ENCODE measurements at regions not wholly inside any gene's neighbourhood (a gene's known extent, or its start where the extent isn't known, plus 50 kb on each side); places are given as distances from the start of the nearest gene placed in this dataset.

DNA sequence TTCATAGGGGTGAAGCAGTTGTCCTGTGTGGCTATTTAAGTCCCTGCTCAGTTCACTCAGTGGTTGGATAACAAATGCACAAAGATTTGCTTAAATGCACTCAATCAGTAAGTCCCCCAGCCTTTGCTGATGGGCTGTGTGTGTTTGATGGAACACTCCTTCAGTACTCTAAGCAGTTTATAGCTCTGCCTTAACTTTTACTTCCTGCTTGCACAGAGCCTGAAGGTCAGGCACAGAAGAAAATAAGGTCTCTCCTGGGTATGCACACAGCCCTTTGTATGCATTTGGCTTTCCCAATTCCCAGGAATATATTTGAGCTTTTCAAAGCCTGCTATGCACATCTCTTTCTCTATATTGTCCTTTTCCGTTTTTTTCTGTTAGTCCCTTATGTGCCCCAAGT is 208.7 kb upstream of the STK17B start:
- Histone ChIP-seq H3K27me3 (no peaks in the 10 kb centered on the region), H3K36me3 (no peaks in the 10 kb centered on the region), H3K27ac (no peak overlapping the region), H3K4me1 (no peaks in the 10 kb centered on the region), H3K4me3 (no peak overlapping the region), H3K4me2 (no peak overlapping the region), H3K9ac (no peak overlapping the region), H4K20me1 (no peaks in the 10 kb centered on the region), H3K9me3 (no peaks in the 10 kb centered on the region)
- no peak for TF ChIP-seq Cebpa-rat (IDR thresholded peaks at IDR 0.05)

DNA sequence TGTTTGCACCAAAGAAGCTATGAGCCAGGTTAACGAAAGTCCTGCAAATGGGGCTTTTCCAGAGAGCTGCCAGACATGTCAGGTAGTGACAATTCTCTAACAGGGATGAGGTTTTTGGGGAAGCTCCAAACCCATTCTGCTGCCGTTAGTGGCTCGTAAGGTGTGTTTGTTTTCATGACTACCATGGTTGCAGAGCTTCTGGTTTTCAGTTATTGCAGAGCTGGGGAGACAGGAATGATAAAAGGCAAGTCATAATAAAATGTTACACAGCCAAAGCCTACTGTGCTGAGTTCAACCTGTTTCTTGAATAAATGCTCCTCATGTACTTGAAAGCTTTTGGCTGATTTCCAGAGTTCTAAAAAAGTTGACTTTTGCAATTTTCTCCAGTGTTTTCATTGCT is 209.2 kb upstream of the STK17B start:
- Histone ChIP-seq H3K4me3 (no peak overlapping the region), H3K4me1 (no peaks in the 10 kb centered on the region), H3K4me2 (no peak overlapping the region), H3K27ac (no peak overlapping the region), H3K9ac (no peak overlapping the region), H3K27me3 (no peaks in the 10 kb centered on the region), H4K20me1 (no peaks in the 10 kb centered on the region), H3K36me3 (no peaks in the 10 kb centered on the region), H3K9me3 (no peaks in the 10 kb centered on the region)
- no peak for TF ChIP-seq Cebpa-rat (IDR thresholded peaks at IDR 0.05)

DNA sequence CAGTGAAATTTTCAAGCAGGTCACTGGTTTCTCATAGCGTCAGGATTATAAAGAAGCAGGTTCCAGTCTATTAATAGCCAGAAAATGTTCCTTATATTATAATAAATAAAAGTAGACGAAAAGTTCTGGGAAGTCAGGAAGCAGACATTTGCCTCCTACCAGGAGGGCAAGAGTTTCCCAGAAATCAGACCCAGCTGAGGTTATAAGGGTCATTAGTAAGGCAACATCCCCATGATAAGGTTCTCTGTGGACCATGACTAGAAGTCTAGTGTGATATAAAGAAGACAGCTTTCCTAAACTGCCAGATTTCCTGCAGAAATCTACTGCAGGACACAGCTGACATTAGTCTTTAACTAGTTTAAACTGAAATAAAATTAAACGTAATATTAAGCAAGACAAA is 210.1 kb upstream of the STK17B start:
- H3K36me3 ChIP-seq: no peaks in the 10 kb centered on the region
- no peak overlapping the region for H3K27ac ChIP-seq
- H3K4me2 ChIP-seq: no peak overlapping the region
- no peaks in the 10 kb centered on the region for H3K27me3 ChIP-seq
- no peak overlapping the region for H3K9ac ChIP-seq
- H3K9me3 ChIP-seq: no peaks in the 10 kb centered on the region
- no peaks in the 10 kb centered on the region for H4K20me1 ChIP-seq
- no peak for TF ChIP-seq Cebpa-rat (IDR thresholded peaks at IDR 0.05)
- no peak overlapping the region for H3K4me3 ChIP-seq
- H3K4me1 ChIP-seq: no peaks in the 10 kb centered on the region

DNA sequence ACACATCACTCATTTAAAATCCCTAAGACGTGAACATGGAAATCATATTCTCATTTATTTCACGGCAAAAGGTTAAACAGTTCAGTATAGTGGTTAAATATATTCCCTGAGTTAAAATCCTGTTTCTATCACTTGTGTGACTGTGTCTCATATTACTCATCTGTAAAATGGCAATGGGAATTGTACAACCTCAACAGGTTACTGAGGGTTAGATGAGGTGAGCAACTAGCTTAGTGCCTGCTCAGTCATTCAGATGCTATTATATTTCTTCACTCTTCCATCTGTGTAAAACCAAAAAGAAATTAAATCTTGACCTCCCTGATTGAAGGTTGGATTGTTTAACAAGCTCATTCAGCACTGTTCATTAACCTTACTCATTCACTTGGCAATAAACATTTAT is 212.4 kb upstream of the STK17B start:
- H4K20me1 ChIP-seq: no peaks in the 10 kb centered on the region
- H3K27me3 ChIP-seq: no peaks in the 10 kb centered on the region
- no peaks in the 10 kb centered on the region for H3K4me1 ChIP-seq
- H3K4me3 ChIP-seq: no peak overlapping the region
- TF ChIP-seq Cebpa-rat (IDR thresholded peaks at IDR 0.05): no peak
- H3K9ac ChIP-seq: no peak overlapping the region
- H3K9me3 ChIP-seq: no peaks in the 10 kb centered on the region
- H3K36me3 ChIP-seq: no peaks in the 10 kb centered on the region
- H3K4me2 ChIP-seq: no peak overlapping the region
- no peak overlapping the region for H3K27ac ChIP-seq

DNA sequence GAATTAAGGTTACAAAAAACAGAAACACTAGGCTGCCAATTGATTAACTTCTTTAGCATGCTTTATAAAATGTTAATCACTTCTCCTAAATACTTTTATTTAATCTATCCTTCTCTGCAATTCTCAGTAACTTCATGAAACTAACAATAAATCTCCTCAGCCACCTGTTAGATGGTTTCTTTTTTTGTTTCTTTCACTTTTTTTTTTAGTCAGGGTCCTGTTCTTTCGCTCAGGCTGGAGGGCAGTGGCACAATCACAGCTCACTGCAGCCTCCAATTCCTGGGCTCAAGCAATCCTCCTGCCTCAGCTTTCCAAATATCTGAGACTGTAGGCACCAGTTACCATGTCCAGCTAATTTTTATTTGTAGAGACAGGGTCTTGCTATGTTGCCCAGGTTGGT is 213.4 kb upstream of the STK17B start:
- no peaks in the 10 kb centered on the region for H3K27me3 ChIP-seq
- H3K4me3 ChIP-seq: no peak overlapping the region
- TF ChIP-seq Cebpa-rat (IDR thresholded peaks at IDR 0.05): no peak
- H3K9ac ChIP-seq: no peak overlapping the region
- H3K4me2 ChIP-seq: no peak overlapping the region
- no peaks in the 10 kb centered on the region for H3K4me1 ChIP-seq
- H3K36me3 ChIP-seq: no peaks in the 10 kb centered on the region
- no peaks in the 10 kb centered on the region for H3K9me3 ChIP-seq
- no peaks in the 10 kb centered on the region for H4K20me1 ChIP-seq
- H3K27ac ChIP-seq: no peak overlapping the region

DNA sequence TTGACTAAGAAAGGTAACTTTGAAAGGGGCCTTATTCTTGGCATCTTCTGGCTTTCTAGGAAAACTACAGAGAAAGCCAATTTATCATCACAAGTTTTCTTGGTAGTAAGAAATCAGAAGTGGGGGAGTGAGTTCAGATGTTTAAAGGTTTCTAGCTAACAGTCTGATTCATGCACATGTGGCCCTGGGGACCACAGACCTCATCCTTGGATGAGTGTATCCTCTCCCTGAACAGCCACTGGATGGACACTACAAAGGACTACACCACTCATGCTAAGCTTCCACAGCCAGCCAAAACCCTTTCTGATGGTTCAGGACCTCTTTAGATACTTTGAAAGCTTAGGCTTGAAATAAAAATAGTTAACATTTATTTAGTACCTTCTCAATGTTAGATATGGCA is 218.3 kb upstream of the STK17B start:
- TF ChIP-seq Cebpa-rat (IDR thresholded peaks at IDR 0.05): no peak
- no peaks in the 10 kb centered on the region for H3K36me3 ChIP-seq
- H3K9ac ChIP-seq: no peak overlapping the region
- H3K4me2 ChIP-seq: no peak overlapping the region
- H3K4me1 ChIP-seq: no peaks in the 10 kb centered on the region
- no peaks in the 10 kb centered on the region for H4K20me1 ChIP-seq
- no peaks in the 10 kb centered on the region for H3K9me3 ChIP-seq
- H3K27ac ChIP-seq: no peak overlapping the region
- H3K4me3 ChIP-seq: no peak overlapping the region
- no peaks in the 10 kb centered on the region for H3K27me3 ChIP-seq

DNA sequence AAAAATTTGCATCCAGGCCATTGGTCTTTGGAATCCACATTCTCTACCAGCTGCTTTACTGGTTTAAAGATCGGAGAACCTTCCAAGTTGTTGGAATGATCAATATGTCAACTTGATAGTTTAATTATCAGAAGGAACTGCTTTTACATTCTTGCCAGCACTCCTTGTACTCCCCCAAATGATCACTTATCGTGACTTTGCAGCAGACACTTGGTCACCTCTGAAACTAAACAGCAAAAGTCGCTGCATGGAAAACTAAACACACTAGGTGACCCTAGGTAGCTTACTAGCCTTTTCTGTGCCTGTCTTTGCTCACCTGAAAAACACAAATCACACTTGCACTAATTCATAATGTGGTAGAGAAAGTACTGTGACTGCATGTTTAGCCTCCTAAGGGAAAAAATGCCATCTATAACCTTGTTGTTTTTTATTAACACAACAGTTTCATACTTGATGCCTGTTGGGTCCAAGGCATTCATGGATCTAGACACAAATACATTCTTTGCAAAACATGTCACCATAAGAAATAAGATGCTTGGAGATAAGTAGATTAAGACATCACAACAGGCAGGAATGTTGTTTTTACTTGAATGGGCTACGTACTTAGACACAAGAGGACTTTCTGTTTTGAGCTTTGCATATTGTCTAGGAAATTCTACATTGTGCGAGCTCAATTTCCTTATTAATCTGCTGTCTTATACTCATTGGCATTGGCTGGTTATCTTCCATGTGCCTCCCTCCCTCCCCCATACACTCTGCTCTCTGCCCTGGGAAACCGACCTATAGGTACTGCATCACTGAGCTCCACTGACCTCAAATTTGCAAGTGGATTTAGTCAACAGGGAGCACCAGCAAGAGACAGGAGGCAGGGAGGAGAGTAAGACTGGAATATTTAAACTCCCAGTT is 219.1 kb upstream of the STK17B start:
- Histone ChIP-seq H3K9ac (no peak overlapping the region), H3K36me3 (no peaks in the 10 kb centered on the region), H3K4me1 (no peaks in the 10 kb centered on the region), H4K20me1 (no peaks in the 10 kb centered on the region), H3K9me3 (no peaks in the 10 kb centered on the region), H3K4me3 (no peak overlapping the region), H3K4me2 (no peak overlapping the region), H3K27ac (no peak overlapping the region), H3K27me3 (no peaks in the 10 kb centered on the region)
- TF ChIP-seq Cebpa-rat (IDR thresholded peaks at IDR 0.05): no peak

DNA sequence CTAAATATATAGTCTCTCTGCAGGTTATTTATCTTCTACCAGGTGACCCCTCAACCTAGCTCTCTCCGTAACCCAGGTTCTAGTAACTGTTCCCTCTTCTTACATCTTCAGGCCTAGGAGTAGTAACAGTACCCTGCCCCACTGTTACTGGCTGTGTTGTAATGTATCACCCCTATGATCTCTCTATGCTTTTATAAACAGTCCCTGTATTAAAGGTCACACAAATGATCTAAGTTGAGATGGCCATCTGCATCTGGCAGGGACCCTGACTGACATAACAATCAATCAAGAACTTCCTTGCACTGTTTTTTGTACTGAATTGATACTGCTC is 219.7 kb upstream of the STK17B start:
- no peaks in the 10 kb centered on the region for H3K4me1 ChIP-seq
- no peak overlapping the region for H3K4me2 ChIP-seq
- H3K36me3 ChIP-seq: no peaks in the 10 kb centered on the region
- TF ChIP-seq Cebpa-rat (IDR thresholded peaks at IDR 0.05): no peak
- no peaks in the 10 kb centered on the region for H3K27me3 ChIP-seq
- H3K27ac ChIP-seq: no peak overlapping the region
- no peak overlapping the region for H3K4me3 ChIP-seq
- H3K9ac ChIP-seq: no peak overlapping the region
- no peaks in the 10 kb centered on the region for H4K20me1 ChIP-seq
- H3K9me3 ChIP-seq: no peaks in the 10 kb centered on the region

DNA sequence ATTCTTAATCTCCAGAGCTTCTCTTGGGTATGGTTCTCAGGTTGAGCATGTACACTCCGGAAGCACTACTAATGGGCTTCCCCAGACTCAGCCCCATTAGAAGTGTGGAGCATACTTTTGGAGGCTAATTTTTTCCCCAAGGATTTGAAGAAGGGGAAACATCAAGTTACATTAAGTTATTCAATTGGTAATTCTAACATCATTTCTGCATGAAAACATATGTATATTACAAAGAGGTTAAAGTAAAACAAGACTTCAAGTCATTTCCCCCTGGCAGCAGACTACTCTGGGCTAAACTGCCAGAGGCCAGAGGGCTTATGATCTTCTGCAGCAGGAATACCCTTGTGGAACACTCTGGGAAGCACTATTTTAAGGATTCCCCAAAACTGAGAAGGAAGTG is 227.7 kb upstream of the STK17B start:
- H3K36me3 ChIP-seq: no peaks in the 10 kb centered on the region
- no peaks in the 10 kb centered on the region for H4K20me1 ChIP-seq
- no peak overlapping the region for H3K4me3 ChIP-seq
- no peaks in the 10 kb centered on the region for H3K27me3 ChIP-seq
- H3K27ac ChIP-seq: no peak overlapping the region
- no peak overlapping the region for H3K9ac ChIP-seq
- no peaks in the 10 kb centered on the region for H3K4me1 ChIP-seq
- no peaks in the 10 kb centered on the region for H3K9me3 ChIP-seq
- no peak for TF ChIP-seq Cebpa-rat (IDR thresholded peaks at IDR 0.05)
- no peak overlapping the region for H3K4me2 ChIP-seq

DNA sequence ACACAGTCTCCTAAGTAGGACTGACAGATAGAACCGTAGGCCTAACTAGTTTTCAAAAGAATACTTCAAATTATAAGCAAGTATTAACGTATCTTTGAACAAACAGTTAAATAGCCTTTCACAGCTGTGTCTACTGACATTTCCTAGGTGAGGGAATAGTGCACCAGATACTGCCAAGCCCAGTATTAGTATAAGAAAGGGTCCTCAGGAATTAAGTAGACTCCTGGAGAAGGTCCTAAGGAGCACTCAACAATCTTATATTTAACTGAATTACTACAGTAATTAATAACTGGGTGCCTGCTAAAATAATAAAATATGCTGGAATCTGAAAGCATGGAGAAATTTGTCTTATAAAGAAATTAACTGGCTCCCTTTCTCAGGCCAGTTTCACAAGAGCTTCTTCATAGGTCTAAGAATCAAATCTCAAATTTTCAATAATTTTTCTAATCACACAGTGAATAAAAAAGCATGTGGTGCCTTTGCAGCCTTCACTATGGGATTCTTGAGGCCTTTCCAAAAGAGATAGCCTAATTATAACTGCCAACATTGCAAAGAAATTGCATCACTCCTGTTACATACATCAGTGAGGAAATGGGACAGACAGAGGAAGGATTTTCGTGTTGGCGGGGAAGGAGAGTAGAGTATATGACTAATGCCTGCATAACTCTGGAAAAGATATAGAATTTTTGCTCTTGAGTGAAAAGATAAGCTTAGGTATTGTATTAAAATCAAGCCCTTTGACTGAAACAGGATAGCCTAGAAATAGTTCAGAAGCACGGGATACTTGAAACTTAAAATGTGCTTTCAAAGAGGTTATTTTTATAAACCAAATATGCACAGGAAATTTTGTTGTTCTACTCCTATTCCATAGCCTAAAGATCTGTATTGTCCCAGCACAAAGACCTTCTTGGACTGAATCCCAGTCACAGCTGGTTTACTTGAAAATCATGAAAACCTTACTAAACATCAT is 228.6 kb upstream of the STK17B start:
- Histone ChIP-seq H4K20me1 (no peaks in the 10 kb centered on the region), H3K4me1 (no peaks in the 10 kb centered on the region), H3K27ac (no peak overlapping the region), H3K27me3 (no peaks in the 10 kb centered on the region), H3K9me3 (no peaks in the 10 kb centered on the region), H3K4me2 (no peak overlapping the region), H3K4me3 (no peak overlapping the region), H3K9ac (no peak overlapping the region), H3K36me3 (no peaks in the 10 kb centered on the region)
- no peak for TF ChIP-seq Cebpa-rat (IDR thresholded peaks at IDR 0.05)
